H4 (cell line): ENCODE measurements at regions not wholly inside any gene's neighbourhood (a gene's known extent, or its start where the extent isn't known, plus 50 kb on each side); places are given as distances from the start of the nearest gene placed in this dataset.
"Not testable (repeated sequence)": the region's sequence is repeated elsewhere in the genome, so short reads cannot be mapped to it uniquely, and the experiment has no call there.

ENCODE experiments used
- DNase-seq: peaks from one replicate; pipeline ENCODE4 v3.0.0-alpha.2; 2015; ENCODE audit warnings: low spot score

GRCh38 chr4:188735082-188735481 lies 595.8 kb downstream of the TRIML1 start:
- DNase-seq: no peak

DNA sequence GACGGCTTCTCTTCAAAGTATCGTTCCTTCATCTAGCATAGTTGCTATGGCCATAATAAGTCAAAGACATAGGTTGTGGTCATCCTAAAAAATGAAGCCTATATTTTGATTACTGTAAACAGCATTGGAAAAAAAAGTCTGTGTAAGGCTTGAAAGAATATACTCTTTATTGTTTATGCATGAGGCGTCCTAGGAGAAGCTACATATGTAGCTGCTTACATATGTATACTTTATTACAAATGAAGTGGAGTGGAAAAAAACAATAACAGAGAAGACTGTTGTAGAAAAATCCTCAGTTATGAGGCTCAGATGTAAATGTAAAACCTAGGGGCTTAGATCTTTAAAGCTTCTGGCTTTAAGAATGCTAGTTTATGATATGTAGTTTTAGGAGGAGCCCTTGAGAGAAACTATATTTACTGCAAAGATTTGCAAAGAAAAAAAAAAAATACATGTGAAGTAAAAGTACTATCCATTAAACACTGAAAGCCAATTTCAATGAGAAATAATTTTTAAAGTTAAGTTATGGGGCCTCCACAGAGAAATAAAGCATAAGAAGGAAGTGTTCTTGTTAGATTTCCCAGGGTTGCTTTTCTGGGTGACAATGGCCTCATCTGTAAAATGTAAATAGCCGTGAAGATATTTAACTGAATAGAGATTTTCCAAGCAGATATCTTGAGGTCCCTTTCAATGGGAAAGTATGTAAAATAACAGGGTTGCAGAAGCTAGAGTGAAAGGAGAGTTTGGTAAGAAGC lies 598.2 kb downstream of the TRIML1 start:
- DNase-seq: no peak

- DNase-seq: not testable (repeated sequence)
Measured at GRCh38 chr4:188738290-188738689, 599.0 kb downstream of the TRIML1 start.

- not testable (repeated sequence) for DNase-seq
Measured at GRCh38 chr4:188740172-188740571, 600.9 kb downstream of the TRIML1 start.

DNA sequence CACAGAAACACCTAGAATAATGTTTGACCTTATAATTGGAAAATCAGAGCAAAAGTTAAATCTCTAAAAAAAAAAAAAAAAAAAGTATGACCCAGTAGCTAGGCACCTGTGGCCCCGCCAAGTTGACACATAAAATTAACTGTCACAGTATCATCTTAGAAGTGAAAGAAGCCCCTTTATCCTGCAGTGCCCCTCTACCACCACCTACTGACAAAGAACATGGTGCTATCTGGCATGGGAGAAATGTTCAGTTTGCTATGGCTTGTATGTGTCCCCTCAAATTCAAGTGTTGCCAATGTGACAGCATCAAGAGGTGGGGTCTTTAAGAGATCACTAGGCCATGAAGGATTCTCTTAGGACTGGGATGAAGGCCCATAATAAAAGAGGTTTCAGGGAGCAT lies 601.5 kb downstream of the TRIML1 start:
- not testable (repeated sequence) for DNase-seq

DNA sequence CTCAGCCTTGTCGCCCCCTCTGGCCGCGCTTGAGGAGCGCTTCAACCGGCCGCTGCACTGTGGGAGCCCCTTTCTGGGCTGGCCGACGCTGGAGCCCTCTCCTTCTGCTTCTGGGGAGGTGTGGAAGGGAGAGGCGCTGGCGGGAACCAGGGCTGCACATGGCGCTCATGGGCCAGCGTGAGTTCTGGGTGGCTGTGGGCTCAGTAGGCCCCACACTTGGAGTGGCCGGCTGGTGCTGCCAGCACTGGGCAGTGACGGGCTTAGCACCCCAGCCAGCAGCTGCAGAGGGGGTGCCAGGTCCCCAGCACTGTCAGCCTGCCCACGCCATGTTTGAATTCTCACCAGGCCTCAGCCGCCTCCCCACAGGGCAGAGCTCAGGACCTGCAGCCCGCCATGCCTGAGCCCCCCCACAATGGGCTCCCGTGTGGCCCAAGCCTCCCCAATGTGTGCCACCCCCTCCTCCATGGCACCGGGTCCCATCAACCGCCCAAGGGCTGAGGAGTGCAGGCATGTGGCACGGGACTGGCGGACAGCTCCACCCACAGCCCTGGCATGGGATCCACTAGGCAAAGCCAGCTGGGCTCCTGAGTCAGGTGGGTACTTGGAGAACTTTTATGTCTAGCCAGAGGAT lies 615.2 kb downstream of the TRIML1 start:
- no peak for DNase-seq

DNA sequence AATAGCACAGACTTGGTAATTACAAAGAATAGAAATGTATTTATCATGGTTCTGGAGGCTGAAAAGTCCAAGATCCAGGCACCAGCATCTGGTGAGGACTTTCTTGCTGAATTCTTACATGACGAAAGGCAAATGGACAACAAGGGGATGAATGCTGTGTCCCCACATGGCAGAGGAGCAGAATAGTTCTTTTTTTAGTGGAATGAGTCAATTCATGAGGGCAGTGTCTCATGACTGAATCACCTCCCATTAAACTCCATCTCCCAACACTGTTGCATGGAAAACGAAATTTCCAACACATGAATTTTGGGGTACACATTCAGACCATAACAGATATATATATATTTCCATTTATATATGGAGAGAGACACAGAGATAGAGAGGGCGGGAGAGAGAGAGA lies 628.3 kb downstream of the TRIML1 start:
- no peak for DNase-seq

DNA sequence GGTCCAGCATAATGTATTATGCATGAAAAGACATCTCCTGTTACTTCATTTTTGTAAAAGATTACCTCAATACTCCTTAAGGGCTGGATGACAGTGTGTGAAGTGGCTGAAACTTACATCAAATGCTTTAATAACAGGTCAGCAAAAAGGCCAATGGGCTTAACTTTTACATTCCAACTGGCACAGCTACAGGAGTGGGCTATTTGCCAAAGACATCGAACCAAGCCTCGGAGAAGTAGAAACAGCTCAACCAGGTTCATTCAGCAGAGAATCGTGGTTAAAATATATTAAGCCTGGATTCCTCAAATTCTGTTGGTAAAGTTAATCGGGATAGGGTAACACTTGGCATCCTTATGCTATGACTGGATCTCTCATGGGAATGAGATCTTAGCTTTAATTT lies 639.7 kb downstream of the TRIML1 start:
- no peak for DNase-seq

DNA sequence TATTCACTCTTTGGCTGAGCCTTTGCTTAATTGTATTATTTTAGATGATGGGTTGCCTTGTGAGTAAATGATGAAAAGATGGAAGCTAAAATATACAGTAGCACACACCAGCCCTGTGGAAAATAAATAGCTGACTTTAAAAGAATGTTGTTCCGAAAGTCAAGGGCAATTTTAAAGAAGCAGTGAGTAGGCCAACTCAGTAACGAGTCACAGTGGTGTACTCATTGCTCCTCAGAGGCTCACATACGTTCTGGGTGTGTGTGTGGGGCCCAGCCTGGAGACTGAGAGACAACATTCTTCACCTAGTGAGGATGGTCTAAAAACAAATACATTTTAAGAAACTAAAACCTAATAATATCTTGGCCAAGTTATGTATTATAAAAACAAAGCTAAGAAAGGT lies 640.3 kb downstream of the TRIML1 start:
- DNase-seq: no peak

GRCh38 chr4:188780028-188780427 lies 640.8 kb downstream of the TRIML1 start:
- DNase-seq: peak; percentile 37

DNA sequence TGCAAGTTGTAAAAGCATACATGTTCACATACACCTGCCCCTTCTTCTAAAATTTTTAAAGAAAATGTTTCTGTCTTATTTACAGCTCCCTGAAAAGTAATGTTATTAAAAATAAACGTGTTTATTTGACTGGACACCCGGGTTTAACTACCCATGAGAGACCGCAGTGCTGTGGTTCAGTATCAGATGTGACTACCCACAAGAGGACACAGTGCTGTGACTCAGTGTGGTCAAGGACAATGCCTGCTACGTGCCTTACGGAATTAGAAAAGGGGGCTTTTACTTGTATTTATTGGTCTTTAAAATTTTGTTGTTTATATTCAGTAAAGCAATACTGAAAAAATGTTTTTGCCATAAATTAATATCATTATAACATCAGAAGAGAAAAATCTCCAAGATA lies 641.4 kb downstream of the TRIML1 start:
- peak; percentile 65 for DNase-seq

DNA sequence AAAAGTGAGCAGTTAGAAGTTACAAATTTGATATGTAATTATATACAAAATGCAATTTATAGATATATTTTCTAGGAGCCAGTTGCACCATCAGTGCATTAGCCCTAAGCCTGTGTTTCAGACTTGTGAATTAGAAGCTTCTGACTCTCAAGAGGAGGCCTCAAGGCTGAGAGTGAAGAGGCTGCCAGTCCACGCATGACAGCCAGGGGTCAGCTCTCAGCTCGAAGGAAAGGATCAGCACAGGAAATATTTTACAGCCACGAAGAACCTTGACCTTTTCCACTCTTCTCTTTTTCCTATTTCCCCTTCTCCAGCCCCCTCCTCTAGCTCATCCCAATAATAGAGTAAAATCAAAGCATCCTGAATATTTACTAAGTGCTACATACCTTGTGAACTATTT lies 642.4 kb downstream of the TRIML1 start:
- DNase-seq: peak; percentile 46

- DNase-seq: no peak
Measured at GRCh38 chr4:188783175-188783574, 643.9 kb downstream of the TRIML1 start.

- DNase-seq: no peak
Measured at GRCh38 chr4:188783606-188784160, 644.4 kb downstream of the TRIML1 start.

GRCh38 chr4:188796600-188796999 lies 657.4 kb downstream of the TRIML1 start:
- not testable (repeated sequence) for DNase-seq

DNA sequence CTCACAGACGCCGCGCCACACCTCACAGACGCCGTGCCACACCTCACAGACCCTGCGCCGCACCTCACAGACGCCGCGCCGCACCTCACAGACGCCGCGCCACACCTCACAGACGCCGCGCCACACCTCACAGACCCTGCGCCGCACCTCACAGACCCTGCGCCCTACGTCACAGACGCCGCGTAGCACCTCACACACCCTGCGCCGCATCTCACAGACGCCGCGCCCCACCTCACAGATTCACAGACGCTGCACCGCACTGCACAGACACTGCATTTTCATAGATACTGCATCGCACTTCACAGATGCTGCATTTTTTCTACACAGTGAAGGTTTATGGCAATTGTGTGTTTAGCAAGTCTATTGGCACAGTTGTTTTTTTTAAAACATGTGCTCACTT lies 657.8 kb downstream of the TRIML1 start:
- not testable (repeated sequence) for DNase-seq

- no peak for DNase-seq
Measured at GRCh38 chr4:188804861-188805260, 665.6 kb downstream of the TRIML1 start.

DNA sequence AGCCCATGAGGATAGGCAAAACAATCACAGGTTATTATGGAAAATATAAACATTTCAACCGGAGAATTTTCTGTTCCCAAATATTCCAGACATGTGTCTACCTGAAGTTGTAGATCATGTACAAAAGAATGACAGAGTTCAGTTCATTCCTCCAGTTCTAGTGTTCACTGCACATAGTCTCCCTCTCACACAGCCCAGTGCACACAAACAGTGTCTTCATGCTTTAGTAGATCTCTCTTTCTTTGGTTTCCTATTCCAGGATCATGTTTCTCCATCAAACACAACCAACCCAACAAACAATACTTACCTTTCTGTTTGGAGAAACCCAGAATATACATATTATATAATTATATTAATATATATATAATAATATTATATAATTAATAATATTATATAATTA lies 671.9 kb downstream of the TRIML1 start:
- no peak for DNase-seq

- DNase-seq: no peak
Measured at GRCh38 chr4:188812644-188813043, 673.4 kb downstream of the TRIML1 start.

DNA sequence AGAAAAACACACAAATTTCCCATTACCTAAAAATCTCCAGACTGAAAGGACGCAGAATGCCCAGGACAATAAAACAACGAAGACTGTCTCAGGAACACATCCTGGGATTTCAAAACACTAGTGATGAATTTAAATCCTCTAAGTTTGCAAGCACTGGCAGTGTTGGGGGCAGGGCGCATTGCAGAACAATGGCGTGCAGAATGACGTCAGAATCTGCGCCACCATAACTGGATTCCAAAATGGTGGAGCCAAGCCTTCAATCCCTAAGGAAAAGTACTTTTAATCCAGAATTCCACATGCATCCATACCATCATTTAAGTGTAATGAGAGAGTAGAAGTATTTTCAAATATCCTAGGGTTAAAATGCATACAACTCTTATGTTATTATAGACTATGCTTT lies 679.1 kb downstream of the TRIML1 start:
- DNase-seq: no peak

DNA sequence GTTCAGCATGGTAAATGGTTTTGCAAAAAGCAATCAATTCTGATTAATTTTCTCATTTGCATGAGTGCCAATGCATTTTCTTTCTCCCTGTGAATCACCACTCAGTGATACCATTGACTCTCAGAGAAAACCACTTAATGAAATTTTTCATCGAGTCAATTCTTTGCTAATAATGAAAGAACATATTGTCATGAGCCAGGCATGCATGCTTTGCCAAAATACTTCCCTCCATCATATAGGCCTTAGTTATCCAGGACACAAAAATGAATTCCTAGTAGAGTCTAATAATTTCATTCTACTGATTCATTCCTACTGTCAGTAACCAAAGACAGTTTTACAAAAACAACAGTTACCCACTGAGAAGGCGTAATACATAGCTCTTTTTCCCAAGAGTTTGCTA lies 680.0 kb downstream of the TRIML1 start:
- DNase-seq: no peak

- DNase-seq: no peak
Measured at GRCh38 chr4:188821500-188821899, 682.3 kb downstream of the TRIML1 start.

DNA sequence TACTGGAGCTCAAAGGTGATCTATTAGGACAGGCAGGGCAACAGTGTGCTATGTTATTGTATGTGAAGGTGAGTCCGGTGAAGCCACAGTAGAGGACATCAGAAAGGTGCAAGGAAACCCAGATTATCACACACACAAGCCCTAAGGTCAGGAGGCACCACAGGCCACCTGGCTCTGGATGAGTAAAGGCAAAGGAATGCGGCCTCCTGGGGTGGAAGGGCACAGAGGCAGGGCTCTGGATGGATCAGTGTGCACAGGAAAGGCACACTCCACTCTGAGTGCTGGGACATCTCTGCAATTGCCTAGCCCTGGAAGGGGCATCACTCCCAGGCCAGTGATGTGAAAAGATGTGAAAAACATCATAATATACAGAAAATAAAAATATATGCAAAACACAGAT lies 683.5 kb downstream of the TRIML1 start:
- DNase-seq: no peak
